ENCODE measurements at regions not wholly inside any gene's neighbourhood (a gene's known extent, or its start where the extent isn't known, plus 50 kb on each side); places are given as distances from the start of the nearest gene placed in this dataset.

DNA sequence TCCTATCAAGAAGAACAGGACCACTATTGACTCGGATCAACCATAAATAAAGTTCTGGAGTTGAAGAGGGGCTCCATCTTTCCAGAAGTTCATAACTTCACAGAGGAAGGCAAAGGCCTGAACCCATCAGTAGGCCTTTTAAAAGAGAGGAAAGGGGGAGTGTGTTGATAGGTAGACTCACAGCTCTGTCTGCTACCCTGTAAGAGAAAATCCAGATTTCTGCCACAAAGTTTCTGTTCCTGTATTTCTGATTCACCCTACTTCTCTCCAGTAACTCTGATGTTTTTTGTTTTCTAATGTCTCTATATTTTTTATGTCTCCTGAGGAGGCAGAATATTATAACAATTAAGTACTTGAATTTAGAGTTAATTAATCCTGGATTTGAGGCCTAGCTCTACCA, 564.0 kb downstream of the TNS1 start:
- no peak for DNase-seq (ENCODE audit: low spot score)
- 88% methylated on average over 1 of the region's 1 CpG for WGBS
- intact Hi-C loops (cut with DNase I) = loop anchor here (10.0 kb wide), 2 partner anchors 206 to 276 kb away; no protein-coding TSS in a partner anchor
- TF ChIP-seq POLR2A (IDR thresholded peaks at IDR 0.05) (no peak), POLR2AphosphoS5 (IDR thresholded peaks at IDR 0.05) (no peak)
- TF ChIP-seq, protein P1, sequence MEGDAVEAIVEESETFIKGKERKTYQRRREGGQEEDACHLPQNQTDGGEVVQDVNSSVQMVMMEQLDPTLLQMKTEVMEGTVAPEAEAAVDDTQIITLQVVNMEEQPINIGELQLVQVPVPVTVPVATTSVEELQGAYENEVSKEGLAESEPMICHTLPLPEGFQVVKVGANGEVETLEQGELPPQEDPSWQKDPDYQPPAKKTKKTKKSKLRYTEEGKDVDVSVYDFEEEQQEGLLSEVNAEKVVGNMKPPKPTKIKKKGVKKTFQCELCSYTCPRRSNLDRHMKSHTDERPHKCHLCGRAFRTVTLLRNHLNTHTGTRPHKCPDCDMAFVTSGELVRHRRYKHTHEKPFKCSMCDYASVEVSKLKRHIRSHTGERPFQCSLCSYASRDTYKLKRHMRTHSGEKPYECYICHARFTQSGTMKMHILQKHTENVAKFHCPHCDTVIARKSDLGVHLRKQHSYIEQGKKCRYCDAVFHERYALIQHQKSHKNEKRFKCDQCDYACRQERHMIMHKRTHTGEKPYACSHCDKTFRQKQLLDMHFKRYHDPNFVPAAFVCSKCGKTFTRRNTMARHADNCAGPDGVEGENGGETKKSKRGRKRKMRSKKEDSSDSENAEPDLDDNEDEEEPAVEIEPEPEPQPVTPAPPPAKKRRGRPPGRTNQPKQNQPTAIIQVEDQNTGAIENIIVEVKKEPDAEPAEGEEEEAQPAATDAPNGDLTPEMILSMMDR (IDR thresholded peaks at IDR 0.05) = no peak
- no peaks in the 10 kb centered on the region for H3K36me3 ChIP-seq
- no peaks in the 10 kb centered on the region for H3K4me1 ChIP-seq (replicated peaks)
- no peak overlapping the region for H3K4me3 ChIP-seq
- H3K27ac ChIP-seq = peak overlapping the region; percentile 46 to 47
- H3K9me3 ChIP-seq = no peaks in the 10 kb centered on the region
- no peaks in the 10 kb centered on the region for H3K27me3 ChIP-seq (replicated peaks; ENCODE audit: insufficient read depth)

DNA sequence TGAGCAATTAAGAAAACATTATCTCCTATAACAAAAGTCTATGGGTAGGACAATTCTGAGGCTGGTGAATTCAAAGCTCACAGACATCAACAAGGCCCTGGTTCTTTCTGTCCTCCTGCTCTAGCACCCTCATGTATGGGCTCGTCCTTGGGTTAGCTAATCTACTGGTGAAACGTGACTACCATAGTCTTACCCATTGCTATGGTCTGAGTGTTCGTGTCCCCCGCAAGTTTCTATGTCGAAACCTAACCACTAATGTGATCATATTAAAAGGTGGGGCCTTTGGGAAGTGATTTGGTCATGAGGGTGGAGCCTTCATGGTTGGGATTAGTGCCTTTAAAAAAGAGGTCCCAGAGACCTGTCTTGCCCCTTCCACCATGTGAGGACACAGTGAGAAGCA, 564.7 kb downstream of the TNS1 start:
- H3K9me3 ChIP-seq = no peaks in the 10 kb centered on the region
- no peaks in the 10 kb centered on the region for H3K4me1 ChIP-seq (replicated peaks)
- intact Hi-C loops (cut with DNase I) = loop anchor here (10.0 kb wide), 2 partner anchors 207 to 277 kb away; no protein-coding TSS in a partner anchor
- H3K27ac ChIP-seq = peak overlapping the region; percentile 46 to 47
- H3K4me3 ChIP-seq = no peak overlapping the region
- no peaks in the 10 kb centered on the region for H3K36me3 ChIP-seq
- TF ChIP-seq POLR2A (IDR thresholded peaks at IDR 0.05) = no peak
- TF ChIP-seq, protein P1 (IDR thresholded peaks at IDR 0.05) = no peak
- TF ChIP-seq POLR2AphosphoS5 (IDR thresholded peaks at IDR 0.05) = no peak
- no peak for DNase-seq (ENCODE audit: low spot score)
- H3K27me3 ChIP-seq (replicated peaks; ENCODE audit: insufficient read depth) = no peaks in the 10 kb centered on the region
- WGBS = 94% methylated on average over 5 of the region's 5 CpGs

DNA sequence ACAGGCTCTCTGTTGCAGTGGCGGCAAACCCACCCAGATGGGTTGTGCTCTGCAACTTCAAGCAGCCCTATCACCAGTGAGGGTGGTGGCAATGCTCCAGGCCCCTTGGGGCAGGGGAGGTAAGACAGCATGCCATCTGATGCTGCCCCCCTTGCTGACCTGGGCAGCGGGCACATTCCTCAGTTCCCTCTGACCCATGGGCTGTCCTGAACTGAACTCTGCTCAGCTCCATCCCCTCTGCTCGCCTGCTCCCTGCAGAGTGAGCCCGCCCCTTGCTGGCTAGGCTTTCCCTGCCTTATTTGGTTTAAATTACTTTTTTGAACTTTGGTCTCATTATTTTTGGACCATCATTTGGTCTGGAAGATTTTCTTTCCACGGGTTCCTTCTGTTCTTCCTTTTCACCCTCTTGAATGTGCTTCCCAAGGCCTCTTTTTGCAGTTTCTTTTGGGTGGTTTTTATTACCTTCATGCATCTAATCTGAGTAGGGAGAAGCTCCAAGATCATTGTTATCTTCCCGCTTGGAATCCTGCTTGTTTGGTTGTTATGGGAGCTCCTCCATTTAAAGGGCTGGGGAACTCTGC, 565.4 kb downstream of the TNS1 start:
- H3K27me3 ChIP-seq (replicated peaks; ENCODE audit: insufficient read depth) = no peaks in the 10 kb centered on the region
- H3K4me1 ChIP-seq (replicated peaks) = no peaks in the 10 kb centered on the region
- no peak for DNase-seq (ENCODE audit: low spot score)
- no peak overlapping the region for H3K4me3 ChIP-seq
- H3K9me3 ChIP-seq = no peaks in the 10 kb centered on the region
- intact Hi-C loops (cut with DNase I) = loop anchor here (10.0 kb wide), 2 partner anchors 207 to 277 kb away; no protein-coding TSS in a partner anchor
- peak overlapping the region; percentile 46 to 47 for H3K27ac ChIP-seq
- no peaks in the 10 kb centered on the region for H3K36me3 ChIP-seq
- 61% methylated on average over 6 of the region's 6 CpGs for WGBS
- TF ChIP-seq POLR2AphosphoS5 (IDR thresholded peaks at IDR 0.05) (no peak), POLR2A (IDR thresholded peaks at IDR 0.05) (no peak)
- TF ChIP-seq, protein P1 (IDR thresholded peaks at IDR 0.05) = no peak

DNA sequence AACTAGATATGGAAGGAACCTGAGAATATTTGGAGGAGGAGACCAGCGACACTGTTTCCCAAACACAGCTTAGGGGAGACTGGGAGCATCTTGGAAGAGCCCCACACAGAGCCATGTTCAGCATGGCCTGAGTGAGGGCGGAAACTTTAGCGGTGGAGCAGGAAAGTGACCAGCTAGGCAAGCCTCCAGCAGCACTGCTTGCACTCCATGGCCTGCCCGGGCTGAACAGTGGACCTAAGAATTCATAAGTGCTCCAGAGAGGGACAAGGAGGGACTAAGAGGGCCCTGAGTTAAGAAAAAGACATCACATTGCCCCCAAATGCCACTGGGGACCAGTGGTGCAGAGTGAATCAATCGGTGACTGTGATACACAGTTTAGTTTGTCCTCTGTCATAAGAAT, 566.4 kb downstream of the TNS1 start:
- no peak for DNase-seq (ENCODE audit: low spot score)
- H3K36me3 ChIP-seq = no peaks in the 10 kb centered on the region
- no peaks in the 10 kb centered on the region for H3K9me3 ChIP-seq
- H3K27me3 ChIP-seq (replicated peaks; ENCODE audit: insufficient read depth) = no peaks in the 10 kb centered on the region
- no peak overlapping the region for H3K4me3 ChIP-seq
- intact Hi-C loops (cut with DNase I) = loop anchor here (10.0 kb wide), 2 partner anchors 208 to 278 kb away; no protein-coding TSS in a partner anchor
- peak overlapping the region; percentile 46 to 47 for H3K27ac ChIP-seq
- 49% methylated on average over 5 of the region's 5 CpGs for WGBS
- TF ChIP-seq POLR2AphosphoS5 (IDR thresholded peaks at IDR 0.05) = no peak
- H3K4me1 ChIP-seq (replicated peaks) = no peaks in the 10 kb centered on the region

DNA sequence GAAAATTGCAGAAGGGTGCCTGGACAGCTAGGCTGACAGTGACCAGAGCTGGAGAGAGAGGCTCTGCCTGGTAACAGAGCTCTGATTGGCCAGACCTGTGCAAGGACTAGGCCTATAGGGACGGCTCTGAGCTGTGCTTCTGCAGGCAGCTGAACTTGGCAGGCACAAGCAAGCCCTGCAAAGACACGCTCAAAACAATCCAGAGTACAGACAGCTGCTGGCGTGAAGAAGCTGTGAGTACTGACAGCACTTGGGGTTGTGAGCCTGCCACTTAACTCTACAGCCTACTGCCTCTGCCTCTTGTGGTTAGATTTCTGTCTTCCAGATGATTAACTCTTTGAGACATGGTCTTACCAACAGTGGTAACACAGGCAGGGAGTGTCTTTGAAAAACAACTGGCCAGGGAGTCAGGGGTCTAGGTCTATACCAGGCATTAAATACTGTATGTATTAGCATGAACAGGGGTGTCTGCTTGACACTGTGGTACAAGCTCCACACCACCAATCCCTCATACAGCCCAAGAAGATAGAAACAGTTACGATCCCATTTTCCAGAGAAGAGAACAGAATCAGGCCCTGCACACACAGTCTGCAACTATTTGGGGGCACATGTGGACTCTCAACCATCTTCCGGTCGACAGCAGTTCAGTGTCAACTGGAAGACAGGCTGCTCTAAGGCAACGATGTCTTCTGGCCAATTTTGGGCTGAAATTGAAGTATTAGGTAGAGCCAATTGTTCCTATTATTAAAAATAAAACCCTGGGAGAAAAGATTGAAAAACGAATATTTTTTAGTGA, 568.4 kb downstream of the TNS1 start:
- Histone ChIP-seq H3K9me3 (no peaks in the 10 kb centered on the region), H3K4me3 (no peak overlapping the region), H3K36me3 (no peaks in the 10 kb centered on the region), H3K4me1 (replicated peaks) (no peaks in the 10 kb centered on the region), H3K27ac (peak overlapping the region; percentile 16 to 49), H3K27me3 (replicated peaks; ENCODE audit: insufficient read depth) (no peaks in the 10 kb centered on the region)
- peak; percentile 8 for TF ChIP-seq POLR2A (IDR thresholded peaks at IDR 0.05)
- TF ChIP-seq POLR2AphosphoS5 (IDR thresholded peaks at IDR 0.05) = peak; percentile 78
- TF ChIP-seq, protein P1 (IDR thresholded peaks at IDR 0.05) = no peak
- DNase-seq (ENCODE audit: low spot score) = peak; percentile 85
- 40% methylated on average over 8 of the region's 8 CpGs for WGBS
- intact Hi-C loops (cut with DNase I) = loop anchor here (10.0 kb wide), 2 partner anchors 210 to 280 kb away; no protein-coding TSS in a partner anchor

Data from prostate gland (tissue), 2 donors.